ENCODE measurements at regions not wholly inside any gene's neighbourhood (a gene's known extent, or its start where the extent isn't known, plus 50 kb on each side); places are given as distances from the start of the nearest gene placed in this dataset.

DNA sequence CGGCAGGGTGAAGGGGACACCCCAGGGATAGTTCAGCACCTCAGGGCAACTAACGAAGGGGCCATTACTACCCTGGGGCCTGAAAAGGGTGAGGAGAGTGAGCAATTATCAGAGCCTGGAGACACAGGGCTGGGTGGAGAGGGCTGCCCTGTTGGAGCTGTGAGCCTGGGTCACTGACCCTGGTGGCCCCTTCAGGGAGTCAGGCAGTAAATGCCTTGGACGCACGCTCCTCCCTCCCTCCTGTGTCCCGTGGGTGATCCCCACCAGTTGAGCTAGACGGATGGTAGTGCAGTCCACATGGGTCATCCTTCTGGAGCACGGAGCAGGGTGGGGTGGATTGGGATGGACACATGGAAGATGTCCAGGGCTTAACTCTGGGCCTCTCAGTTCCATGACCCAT lies 305.3 kb downstream of the PTPRU start:
- no peak for DNase-seq (ENCODE audit: low read depth)

DNA sequence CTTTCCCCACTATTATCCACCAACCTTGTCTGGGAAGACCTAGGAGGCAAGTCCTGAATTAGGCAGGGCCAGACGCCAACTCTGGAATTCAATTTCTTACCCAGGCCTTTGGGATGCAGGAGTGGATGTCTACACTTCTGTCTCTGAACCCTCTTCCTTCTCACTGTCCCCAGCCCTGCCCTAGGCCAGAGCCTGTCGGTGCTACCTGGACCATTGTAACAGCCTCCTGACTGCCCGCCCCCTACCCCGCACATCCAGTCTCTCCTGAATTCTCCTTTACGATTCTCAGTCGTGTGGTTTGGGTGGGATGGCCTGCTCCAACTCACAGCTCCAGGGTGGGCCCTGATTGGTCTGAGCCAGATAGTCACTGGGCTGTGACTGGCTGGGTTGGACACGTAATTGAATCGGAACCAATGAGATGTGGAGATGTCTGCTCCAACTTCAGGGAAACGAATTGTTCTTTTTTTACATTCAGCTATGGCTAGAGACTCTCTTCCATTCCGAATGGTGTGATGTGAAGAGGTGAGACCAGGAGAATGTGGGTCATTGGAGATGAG lies 304.6 kb downstream of the PTPRU start:
- DNase-seq (ENCODE audit: low read depth) = no peak

DNA sequence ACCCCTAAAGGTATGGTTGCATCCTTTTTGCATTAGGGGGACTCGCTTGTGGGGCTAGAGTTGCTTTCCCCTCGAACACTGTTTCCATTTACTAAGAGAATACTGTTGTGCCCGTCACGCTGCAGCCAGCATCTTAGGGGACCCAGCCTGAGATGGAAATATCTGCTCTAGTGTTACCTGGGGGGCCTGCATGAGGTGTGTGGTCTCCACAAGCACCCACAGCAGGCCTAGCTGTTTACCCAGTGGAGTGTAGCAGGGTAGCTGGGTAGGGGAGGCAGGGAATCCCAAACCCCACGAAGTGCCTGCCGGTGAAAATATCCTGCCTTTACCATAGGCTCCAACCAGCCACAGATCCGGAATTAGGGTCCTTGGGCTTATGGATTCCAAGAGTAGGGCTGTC lies 303.6 kb downstream of the PTPRU start:
- DNase-seq (ENCODE audit: low read depth) = no peak

DNA sequence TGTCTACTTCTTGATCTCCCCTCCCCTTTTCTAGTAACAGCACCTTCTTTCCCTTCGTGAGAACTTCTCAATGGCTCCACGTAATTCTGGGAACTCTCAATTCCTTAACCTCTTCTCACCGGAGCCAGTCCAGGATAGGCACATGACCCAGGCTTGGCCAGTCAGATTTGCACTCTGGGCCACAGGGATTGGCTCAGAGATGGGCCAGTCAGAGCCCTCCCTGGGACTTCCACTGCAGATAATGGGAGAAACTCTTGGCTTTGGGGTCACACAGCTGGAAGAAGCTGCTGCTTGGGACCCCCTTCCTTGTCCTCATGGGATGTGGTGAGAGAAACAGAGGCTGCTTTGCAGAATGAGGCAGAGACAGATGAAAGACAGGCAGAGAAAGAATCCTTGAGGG lies 302.3 kb downstream of the PTPRU start:
- no peak for DNase-seq (ENCODE audit: low read depth)

DNA sequence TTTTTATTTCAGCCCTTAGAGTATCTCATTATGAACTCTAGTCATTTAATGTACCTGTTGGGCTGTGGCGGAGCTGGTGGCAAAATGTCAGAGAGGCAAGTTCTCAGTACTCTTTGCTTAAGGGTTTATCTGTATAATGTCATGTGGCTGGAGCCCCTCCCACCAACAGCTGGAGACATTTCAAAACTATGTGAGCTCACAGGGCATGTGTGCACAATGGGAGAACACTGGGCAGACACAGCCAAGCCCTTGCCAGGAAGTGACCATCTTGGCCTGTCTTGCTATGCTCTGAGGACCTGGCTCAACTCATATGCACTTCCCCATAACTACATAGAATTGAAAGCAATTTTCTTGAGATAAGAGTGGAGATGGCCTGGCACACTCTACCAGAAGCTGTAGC lies 296.4 kb downstream of the PTPRU start:
- DNase-seq (ENCODE audit: low read depth) = no peak

DNA sequence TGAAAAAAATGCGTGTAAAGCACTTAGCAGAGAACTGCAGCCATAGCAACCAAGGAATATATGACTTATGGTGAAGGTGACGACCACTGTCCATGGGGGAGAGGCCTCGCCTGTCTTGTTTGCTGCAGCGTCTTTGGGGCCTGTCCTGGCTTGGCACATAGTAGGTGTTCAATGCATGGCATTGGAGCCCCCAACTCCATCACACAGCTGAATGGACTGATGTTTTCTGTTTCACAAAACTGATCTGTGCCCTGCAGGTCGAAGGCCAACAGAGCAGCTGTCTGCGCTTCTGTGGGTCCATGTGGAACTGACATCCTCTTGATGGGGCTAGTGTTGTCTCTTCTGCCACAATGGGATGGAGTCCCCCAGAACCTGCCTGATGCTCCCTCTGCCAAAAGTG lies 296.0 kb downstream of the PTPRU start:
- no peak for DNase-seq (ENCODE audit: low read depth)

DNA sequence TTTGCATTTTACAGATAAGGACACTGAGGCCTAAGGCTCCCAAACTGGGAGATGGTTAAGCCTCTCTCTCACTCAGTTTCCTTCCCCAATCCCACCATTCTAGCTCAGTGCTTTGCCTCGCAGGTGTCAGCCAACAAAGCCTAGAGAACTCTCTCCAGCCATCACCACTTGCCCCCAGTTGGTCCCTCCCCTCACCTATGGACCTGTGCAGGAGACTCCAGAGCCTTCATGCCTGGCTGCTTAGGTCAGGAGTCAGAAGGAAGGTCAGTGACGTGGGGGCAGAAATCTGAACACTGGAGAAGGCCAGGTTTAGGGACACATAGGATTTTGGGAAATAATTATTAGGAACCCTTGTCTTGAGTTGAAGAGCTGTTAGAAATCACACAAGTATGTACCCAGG lies 295.3 kb downstream of the PTPRU start:
- no peak for DNase-seq (ENCODE audit: low read depth)

DNA sequence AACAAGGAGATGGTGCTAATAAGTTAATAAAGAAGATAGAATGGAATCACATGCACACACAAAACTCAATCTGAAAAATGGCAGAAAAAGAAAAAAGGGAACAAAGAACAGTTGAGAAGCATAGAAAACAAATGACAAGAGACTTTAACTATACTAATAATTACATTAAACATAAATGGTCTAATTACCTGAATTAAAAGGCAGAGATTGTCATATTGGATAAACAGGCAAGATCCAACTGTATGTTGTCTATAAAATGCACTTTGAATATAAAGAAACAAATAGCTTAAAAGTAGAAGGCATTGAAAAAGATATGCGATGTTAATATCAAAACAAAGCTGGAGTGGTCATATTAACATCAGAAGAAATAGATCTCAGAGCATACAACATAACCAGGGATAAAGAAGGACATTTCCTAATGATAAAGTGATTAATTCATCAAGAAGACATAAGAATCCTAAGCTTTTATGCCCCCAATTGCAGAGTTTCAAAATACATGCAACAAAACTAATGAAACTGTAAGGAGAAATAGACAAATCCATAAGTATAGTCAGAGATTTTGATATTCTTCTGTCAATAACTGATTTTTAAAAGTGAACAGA lies 293.5 kb downstream of the PTPRU start:
- no peak for DNase-seq (ENCODE audit: low read depth)

DNA sequence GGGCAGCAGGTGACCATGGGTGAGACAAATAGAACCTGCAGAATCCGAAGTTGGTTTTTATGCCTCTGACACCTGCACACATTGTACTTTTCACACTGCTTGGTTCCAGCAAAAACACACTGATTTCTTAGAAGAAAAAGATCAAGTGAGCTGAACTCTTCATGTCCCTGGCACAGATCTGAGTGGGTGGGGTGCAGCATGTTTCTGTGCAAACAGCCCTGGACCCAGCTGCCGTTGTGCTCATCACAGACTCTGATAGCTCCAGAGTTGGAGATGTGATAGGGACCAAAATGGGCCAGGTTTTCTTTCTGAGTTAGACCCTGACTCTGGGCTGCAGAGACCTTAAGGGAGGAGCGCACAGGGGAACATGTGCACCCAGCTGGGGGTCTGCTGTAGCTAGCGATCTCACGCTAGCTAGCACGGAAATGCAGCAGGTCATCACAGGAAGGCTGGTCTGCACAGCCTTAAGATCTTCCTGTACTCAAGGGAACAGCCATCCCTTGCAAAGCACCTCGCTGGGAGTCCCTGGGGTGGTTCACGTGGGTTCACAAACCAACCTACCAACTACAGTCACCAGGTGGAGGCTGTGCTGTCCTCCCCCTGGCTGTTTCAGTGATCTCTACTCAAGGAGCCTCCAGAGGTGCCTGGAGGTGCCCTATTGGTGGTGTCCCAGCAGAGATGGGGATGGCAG lies 291.1 kb downstream of the PTPRU start:
- no peak for DNase-seq (ENCODE audit: low read depth)

DNA sequence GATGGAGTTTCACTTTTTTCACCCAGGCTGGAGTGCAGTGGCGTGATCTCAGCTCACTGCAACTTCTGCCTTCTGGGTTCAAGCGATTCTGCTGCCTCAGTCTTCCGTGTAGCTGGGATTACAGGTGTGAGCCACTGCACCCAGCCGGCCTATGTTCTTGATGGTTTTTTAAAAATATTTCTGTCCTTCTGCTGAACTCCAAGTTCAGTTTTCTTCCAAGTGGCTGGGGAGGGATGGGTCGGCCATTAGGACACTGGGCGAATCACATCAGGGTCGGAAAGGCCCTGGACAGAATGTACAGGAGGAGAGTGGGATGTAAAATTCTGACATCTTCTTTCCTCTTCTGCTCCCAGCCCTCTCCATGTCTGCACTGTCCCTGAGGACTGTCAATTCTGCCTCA lies 289.6 kb downstream of the PTPRU start:
- DNase-seq (ENCODE audit: low read depth) = no peak

DNA sequence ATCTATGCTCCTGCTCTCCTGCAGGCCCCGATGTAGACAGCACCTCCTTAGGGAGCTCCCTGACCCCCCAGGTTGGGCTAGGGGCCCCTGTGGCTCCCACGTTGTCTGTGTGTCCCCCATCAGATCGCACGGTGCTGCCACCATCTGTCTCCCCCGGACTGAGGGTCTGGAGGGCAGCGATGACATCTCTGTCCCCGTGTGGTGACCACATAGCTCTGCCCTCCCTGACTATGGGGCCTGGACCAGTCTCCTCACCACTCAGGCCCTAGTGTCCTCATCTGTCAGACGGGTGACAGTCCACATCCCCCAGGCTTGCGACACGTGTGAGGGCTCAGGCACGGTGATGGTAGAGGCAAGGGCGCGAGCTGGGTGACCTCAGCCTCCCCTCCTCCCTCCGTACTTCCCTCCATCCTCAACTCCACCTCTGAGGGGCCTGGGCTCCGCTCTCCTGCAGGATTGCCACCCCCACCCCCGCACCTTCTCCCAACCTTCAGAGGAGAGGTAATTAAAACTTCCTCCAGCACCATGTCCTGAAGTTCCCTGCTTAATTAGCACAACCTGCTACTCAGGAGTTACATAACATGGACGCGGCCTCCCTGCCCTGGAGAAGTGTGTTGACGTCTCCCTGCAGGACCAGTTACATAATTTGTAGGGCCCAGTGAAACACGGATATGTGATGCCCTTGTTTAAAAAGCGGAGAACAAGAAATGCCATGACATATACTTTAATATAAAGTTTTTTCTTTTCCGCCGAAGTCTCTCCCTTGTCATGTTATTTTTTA lies 288.2 kb downstream of the PTPRU start:
- no peak for DNase-seq (ENCODE audit: low read depth)

DNA sequence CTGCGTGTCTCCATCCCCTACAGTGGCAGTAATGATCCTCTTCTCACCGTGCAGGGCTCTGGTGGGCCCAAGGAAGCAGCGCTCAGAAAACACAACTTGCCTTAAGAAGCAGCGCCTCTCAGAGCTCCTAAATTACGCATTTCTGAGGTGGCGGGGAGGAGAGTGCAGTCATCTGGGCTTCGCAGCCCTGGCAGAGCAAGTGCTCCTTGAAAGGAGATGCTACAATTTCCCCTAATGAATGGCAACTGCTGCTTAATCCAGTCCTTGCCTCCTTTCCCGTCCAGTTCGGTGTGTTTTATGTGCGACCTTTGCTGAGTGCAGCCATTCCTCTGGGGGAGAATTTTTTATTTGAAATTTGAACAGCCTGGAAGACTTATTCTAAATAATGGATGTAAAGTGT lies 287.3 kb downstream of the PTPRU start:
- DNase-seq (ENCODE audit: low read depth) = no peak

DNA sequence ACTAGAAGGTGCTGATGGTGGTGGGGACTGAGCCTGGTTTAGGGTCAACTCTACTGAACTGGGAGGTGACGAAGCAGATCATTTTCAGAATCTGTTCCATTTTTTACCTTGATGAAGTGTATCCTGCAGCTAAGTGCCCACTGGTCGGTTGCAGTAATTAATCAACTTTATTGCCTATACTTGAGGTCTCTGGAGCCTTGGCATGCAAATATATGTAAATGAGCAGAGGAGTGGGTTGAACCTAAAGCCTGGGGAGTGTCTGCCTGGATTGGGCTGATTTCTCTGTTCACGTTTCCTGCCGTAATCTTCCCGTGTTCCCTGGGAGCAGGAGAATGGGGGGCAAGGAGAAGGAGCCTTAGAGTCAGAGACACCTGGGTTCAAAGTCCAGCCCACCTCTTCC lies 286.8 kb downstream of the PTPRU start:
- DNase-seq (ENCODE audit: low read depth) = no peak

DNA sequence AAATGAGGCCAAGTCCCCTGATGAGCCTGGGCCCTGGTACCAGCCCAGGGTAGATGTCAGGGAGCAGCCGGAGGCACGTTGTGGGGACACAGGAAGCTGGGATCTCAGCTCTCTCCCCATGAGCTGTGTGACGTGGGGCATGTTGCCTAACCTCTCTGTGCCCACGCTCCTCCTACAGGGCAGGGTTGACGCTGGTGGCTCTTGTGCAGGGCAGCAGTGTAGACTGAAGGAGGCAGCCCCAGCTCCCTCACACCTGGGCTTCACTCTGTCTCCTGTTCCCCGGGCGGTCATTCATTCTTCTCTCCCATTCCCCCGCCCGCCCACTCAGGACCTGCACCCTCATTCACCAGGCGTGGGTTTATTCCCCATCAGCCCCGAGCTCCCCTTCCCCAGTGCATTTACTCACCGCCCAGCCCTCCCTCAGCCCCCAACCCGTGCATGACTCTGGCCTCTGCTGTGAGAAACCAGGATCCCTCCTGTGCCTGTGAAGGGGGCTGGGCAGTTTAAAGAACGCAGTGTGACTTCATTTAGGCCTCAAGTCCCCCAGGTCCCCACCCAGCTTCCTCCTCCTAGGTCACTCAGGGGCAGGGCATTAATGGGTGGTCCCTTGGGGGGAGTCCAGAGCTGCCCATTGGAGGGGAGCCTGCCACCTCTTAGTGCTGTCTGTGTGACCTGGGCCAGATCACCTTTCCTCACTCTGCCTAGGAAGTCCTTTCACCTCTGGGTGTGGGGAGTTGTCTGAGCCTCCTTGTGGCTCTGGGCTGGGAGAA lies 285.7 kb downstream of the PTPRU start:
- DNase-seq (ENCODE audit: low read depth) = no peak

DNA sequence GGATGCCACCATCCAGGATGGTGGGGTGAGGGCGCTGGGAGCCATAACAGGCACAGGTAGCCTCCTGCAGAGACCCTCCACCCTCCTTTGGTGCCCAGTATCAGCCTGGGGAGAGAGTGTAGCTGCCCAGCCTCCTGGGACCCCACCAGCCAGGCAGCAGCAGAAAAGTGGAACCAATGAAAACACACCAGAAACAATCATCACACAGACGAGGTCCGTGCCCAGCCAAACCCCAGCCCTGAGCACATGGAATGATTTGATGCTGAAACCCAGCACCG lies 285.1 kb downstream of the PTPRU start:
- DNase-seq (ENCODE audit: low read depth) = no peak

DNA sequence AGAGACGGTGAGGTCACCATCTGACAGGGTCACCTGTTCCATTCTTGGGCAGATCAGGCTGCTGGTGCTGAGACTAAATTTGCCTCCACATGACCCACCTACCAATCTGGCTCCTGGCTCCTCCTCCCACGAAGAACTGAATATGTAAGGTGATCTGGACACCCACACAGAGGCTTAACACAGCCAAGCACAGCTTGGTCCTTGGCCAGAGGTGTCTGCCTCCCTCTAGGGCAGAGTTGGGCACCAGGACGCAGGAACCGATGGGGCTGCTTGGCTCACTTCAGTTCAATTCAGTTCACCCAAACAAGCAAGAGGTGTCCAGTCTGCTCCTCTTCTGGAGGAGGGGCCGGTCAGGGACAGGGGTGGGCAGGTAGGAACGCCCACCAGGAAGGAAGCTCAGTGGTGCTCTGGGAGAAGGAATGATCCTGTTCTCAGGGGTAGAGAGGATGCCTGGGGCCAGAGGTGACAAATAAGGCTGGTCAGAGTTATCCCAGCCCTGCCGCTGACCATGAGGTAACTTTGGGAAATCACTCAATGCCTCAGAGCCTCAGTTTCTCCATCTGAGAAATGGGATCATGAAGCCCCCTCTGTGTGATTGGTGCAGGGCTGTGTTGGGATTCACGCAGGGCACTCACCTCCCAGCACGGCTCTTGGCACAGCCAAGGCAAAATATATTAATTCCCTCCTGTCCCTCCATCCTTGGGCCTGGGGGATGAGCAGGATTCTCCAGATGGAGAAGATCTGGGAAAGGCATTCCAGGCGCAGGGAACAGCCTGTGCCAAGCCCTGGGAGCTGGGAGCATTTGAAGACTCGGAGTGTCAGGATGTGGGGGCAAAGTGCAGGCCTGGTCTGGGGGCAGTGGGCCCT lies 284.5 kb downstream of the PTPRU start:
- DNase-seq (ENCODE audit: low read depth) = no peak

DNA sequence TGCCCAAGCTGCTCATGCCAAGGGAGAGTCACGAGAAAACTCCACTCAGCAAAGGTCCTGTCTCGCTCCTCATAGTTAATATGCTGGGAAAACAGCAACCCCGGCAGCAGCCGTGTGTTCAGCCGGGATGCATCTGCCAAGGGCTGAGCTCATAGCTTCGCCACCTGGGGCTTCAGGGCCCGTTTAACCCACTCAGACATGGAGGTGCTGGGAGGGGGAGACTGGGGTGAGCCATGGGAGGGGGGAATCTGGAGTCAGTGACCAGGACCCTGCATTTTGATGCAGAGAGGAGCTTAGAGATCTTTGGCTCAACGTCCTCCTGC lies 283.4 kb downstream of the PTPRU start:
- DNase-seq (ENCODE audit: low read depth) = no peak

DNA sequence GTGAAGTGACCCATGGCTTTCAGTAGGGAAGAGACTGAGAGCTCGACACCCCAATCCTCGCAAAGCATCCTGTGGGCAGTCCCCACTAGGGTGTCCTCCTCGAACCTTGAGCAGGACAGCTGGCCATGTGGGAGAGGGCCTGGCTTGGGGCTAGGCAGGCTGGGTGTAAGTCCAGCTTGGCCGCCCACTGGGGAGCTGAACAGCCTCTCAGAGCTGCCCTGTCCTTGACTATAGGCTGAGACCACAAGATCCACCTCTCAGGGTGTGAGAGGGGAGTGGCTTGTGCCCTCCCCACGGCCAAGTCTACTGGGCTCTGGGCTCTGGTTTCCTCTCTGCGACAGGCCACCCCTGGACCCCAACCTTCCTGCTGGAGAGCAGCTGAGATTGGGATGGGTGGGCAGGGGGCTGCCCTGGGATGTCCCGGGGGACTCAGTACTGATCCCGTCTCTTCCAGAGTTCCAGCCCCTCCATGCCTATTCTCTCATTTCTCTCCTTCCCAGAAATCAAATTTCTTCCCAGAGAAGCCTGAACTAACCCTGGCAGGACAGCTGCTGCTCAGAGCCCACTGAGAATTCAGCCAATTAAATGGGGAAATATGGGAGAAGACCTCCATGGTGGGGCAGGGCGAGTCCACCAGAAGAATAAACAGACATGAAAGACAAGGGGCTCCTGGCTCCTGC lies 282.9 kb downstream of the PTPRU start:
- no peak for DNase-seq (ENCODE audit: low read depth)

DNA sequence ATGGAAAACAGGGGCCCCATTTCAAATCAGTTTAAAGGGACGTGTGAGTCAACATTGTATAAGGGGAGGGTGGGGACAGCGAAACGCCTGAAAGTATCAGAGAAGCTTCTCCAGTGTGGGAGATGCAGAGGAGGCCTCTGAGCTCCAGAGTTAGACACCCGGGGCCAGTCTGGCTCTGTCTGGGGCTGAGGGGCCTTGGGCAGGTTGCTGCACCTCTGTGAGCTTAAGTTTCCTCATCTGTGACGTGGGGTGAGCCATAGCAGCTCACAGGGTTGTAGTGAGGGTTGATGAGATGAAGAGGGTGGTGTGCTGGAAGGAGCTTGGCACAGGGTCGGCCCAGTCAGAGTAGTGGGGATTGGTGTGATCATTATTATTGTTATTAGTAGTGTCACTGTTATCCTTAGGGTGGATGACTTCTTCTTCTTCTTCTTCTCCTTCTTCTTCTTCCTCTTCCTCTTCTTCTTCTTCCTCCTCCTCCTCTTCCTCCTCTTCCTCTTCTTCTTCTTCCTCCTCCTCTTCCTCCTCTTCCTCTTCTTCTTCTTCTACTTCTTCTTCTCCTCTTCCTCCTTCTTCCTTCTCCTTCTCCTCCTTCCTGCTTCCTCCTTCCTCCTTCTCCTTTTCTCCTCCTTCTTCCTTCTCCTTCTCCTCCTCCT lies 282.0 kb downstream of the PTPRU start:
- no peak for DNase-seq (ENCODE audit: low read depth)

DNA sequence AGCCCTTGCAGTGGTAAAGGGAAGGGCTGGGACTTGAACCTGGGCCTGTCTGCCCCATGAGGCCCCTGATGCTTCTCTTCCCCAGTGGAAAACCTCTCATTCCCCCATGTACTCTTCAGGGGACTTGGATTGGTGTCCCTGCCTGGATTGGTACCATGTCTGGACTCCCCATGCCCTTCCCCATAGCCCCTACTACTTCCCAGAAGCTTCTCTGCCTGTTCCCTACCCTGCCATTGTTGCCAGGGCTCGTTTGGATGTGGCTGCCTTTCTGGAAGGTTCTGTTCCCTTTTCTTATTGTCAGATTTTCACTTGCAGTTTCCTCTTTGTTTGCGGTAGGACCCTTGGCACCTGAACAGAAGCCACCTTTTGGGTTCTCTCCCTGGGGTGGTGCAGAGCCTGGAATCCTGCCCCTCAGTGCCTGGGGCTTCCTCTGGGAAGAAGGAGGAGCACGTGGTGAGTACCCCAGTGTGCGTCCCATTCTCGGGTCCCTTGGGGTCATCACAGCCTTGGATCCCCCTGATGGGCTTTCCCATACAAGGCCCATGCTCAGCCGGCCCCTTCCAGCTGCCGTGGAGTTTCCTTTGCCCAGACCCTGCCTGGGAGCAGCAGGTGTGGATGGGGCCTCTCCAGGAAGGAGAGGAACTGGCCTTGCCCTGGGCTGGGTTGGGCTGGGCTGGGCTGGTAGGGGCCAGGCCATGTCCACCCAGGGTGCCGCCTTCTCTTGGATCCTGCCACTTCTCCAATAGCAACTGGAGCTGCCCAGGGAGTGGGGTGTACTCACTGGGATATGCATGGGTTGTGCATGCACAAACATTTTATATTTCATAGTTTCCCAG lies 281.1 kb downstream of the PTPRU start:
- DNase-seq (ENCODE audit: low read depth) = no peak

All from M059J (cell line).